ENCODE measurements at regions not wholly inside any gene's neighbourhood (a gene's known extent, or its start where the extent isn't known, plus 50 kb on each side); places are given as distances from the start of the nearest gene placed in this dataset.

DNA sequence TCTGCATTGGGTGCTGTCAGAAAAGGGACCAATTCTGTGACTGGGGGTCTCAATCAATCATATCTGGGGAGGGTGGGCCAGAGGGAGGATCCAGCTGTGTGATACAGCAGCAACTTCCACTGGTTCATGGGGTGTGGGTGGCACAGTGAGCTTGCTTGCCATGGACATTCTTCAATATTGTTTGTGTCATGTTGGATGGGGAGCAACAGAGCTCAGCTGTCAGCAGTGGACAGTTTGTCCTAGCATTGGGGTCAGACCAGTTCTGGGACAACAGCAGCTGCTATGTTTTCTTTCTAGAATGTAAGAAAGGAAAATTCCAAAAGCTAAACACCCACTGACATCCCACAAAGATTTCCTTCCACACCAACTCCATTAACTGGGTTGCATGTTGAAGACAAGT is 221.9 kb upstream of the CDH4 start:
- Mint-ChIP-seq H3K27ac (no peak overlapping the region), H3K9me3 (peaks cover 8% of the 10 kb centered on the region), H3K36me3 (ENCODE audit: low read depth) (no peaks in the 10 kb centered on the region), H3K27me3 (no peaks in the 10 kb centered on the region), H3K4me1 (no peaks in the 10 kb centered on the region), H3K4me3 (no peak overlapping the region)
- no peak for TF ChIP-seq CTCF (IDR thresholded peaks at IDR 0.05)
- ChIA-PET CTCF (no interaction called here), POLR2A (no interaction called here)
- ATAC-seq (ENCODE audit: low read depth) (no peak), DNase-seq (no peak)
- intact Hi-C loops (cut with micrococcal nuclease) = no loop called here

- CTCF ChIA-PET = no interaction called here
Observed at GRCh38 chr20:61031101-61031830, 220.8 kb upstream of the CDH4 start.

DNA sequence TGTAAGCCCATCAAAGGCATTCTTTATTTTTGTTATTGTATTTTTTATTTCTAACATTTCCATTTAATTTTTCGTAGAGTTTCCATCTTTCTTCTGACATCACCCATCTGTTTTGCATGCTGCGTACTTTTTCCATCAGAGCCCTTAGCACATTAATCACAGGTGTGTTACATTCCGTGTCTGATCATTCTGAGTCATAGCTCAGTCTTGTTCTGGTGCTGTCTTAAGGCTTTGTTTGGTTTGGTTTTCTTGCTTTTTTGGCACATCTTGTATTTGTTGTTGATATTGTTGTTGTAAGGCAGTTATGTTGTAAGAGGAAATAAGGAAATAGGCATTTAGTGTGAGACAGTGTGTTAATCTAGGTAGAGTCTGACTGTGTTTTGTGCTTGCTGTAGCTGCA is 214.6 kb upstream of the CDH4 start:
- no peak for DNase-seq
- intact Hi-C loops (cut with micrococcal nuclease) = no loop called here
- no peak for TF ChIP-seq CTCF (IDR thresholded peaks at IDR 0.05)
- ChIA-PET POLR2A (no interaction called here), CTCF (no interaction called here)
- H3K27ac Mint-ChIP-seq = no peak overlapping the region
- no peaks in the 10 kb centered on the region for H3K36me3 Mint-ChIP-seq (ENCODE audit: low read depth)
- no peak for ATAC-seq (ENCODE audit: low read depth)
- H3K9me3 Mint-ChIP-seq = peaks cover 5% of the 10 kb centered on the region
- H3K4me1 Mint-ChIP-seq = no peaks in the 10 kb centered on the region
- no peak overlapping the region for H3K4me3 Mint-ChIP-seq
- H3K27me3 Mint-ChIP-seq = no peaks in the 10 kb centered on the region

More at GRCh38 chr20:61031101-61031830, 220.8 kb upstream of the CDH4 start:
- H3K4me1 Mint-ChIP-seq = no peaks in the 10 kb centered on the region
- POLR2A ChIA-PET = no interaction called here
- H3K4me3 Mint-ChIP-seq = no peak overlapping the region
- ATAC-seq (ENCODE audit: low read depth) = no peak
- intact Hi-C loops (cut with micrococcal nuclease) = no loop called here
- TF ChIP-seq CTCF (IDR thresholded peaks at IDR 0.05) = no peak
- no peaks in the 10 kb centered on the region for H3K36me3 Mint-ChIP-seq (ENCODE audit: low read depth)
- H3K9me3 Mint-ChIP-seq = peaks cover 8% of the 10 kb centered on the region
- H3K27me3 Mint-ChIP-seq = no peaks in the 10 kb centered on the region
- DNase-seq = no peak
- no peak overlapping the region for H3K27ac Mint-ChIP-seq

GRCh38 chr20:61041481-61041880 is 210.6 kb upstream of the CDH4 start:
- DNase-seq = no peak
- Mint-ChIP-seq H3K9me3 (peaks cover 5% of the 10 kb centered on the region), H3K27me3 (no peaks in the 10 kb centered on the region), H3K4me3 (no peak overlapping the region), H3K27ac (no peak overlapping the region), H3K4me1 (no peaks in the 10 kb centered on the region), H3K36me3 (ENCODE audit: low read depth) (no peaks in the 10 kb centered on the region)
- no peak for ATAC-seq (ENCODE audit: low read depth)
- POLR2A ChIA-PET = no interaction called here
- CTCF ChIA-PET = no interaction called here
- intact Hi-C loops (cut with micrococcal nuclease) = no loop called here
- no peak for TF ChIP-seq CTCF (IDR thresholded peaks at IDR 0.05)

GRCh38 chr20:61042506-61043385 is 209.3 kb upstream of the CDH4 start:
- ChIA-PET POLR2A (no interaction called here), CTCF (no interaction called here)
- no peaks in the 10 kb centered on the region for H3K4me1 Mint-ChIP-seq
- no peaks in the 10 kb centered on the region for H3K36me3 Mint-ChIP-seq (ENCODE audit: low read depth)
- no peak for ATAC-seq (ENCODE audit: low read depth)
- intact Hi-C loops (cut with micrococcal nuclease) = no loop called here
- H3K27ac Mint-ChIP-seq = no peak overlapping the region
- DNase-seq = no peak
- H3K9me3 Mint-ChIP-seq = peaks cover 3% of the 10 kb centered on the region
- no peak overlapping the region for H3K4me3 Mint-ChIP-seq
- no peak for TF ChIP-seq CTCF (IDR thresholded peaks at IDR 0.05)
- no peaks in the 10 kb centered on the region for H3K27me3 Mint-ChIP-seq

All from activated B cell treated with CpG ODN at 0.5 μM for 24 hours (primary cell).